ENCODE measurements at regions not wholly inside any gene's neighbourhood (a gene's known extent, or its start where the extent isn't known, plus 50 kb on each side); places are given as distances from the start of the nearest gene placed in this dataset.

GRCh38 chr14:47961634-47962033 lies 286.2 kb upstream of the MDGA2 start:
- ATAC-seq (ENCODE audit: low FRiP score) (no peak), DNase-seq (ENCODE audit: low spot score) (no peak)
- TF ChIP-seq CTCF (IDR thresholded peaks at IDR 0.05) = no peak

- TF ChIP-seq CTCF (IDR thresholded peaks at IDR 0.05) = no peak
- no peak for DNase-seq (ENCODE audit: low spot score)
- no peak for ATAC-seq (ENCODE audit: low FRiP score)
Measured at GRCh38 chr14:47959740-47960139, 284.3 kb upstream of the MDGA2 start.

GRCh38 chr14:47949006-47949405 lies 273.6 kb upstream of the MDGA2 start:
- no peak for TF ChIP-seq CTCF (IDR thresholded peaks at IDR 0.05)
- DNase-seq (ENCODE audit: low spot score) (no peak), ATAC-seq (ENCODE audit: low FRiP score) (no peak)

- ATAC-seq (ENCODE audit: low FRiP score) (no peak), DNase-seq (ENCODE audit: low spot score) (no peak)
- no peak for TF ChIP-seq CTCF (IDR thresholded peaks at IDR 0.05)
Measured at GRCh38 chr14:47935332-47935731, 259.9 kb upstream of the MDGA2 start.

GRCh38 chr14:47929334-47929733 lies 253.9 kb upstream of the MDGA2 start:
- DNase-seq (ENCODE audit: low spot score) (no peak), ATAC-seq (ENCODE audit: low FRiP score) (no peak)
- no peak for TF ChIP-seq CTCF (IDR thresholded peaks at IDR 0.05)

GRCh38 chr14:47921133-47921532 lies 245.7 kb upstream of the MDGA2 start:
- no peak for TF ChIP-seq CTCF (IDR thresholded peaks at IDR 0.05)
- DNase-seq (ENCODE audit: low spot score) (no peak), ATAC-seq (ENCODE audit: low FRiP score) (no peak)

- no peak for DNase-seq (ENCODE audit: low spot score)
- no peak for TF ChIP-seq CTCF (IDR thresholded peaks at IDR 0.05)
- no peak for ATAC-seq (ENCODE audit: low FRiP score)
Measured at GRCh38 chr14:47919997-47920396, 244.6 kb upstream of the MDGA2 start.
